Heart left ventricle (tissue), 13 donors: ENCODE measurements at regions not wholly inside any gene's neighbourhood (a gene's known extent, or its start where the extent isn't known, plus 50 kb on each side); places are given as distances from the start of the nearest gene placed in this dataset.

Experiments
- CTCF ChIP-seq, 12 donors: fragments of 200-600 bp; sonication (generic) in 4 of 12; IDR thresholded peaks; one replicate each; pipeline versions ENCODE4 v1.5.0 to v1.8.0; 2018 to 2022; ENCODE audit warnings: antibody characterized with exemption in 12 of 12, mild to moderate bottlenecking in 5 of 12
- POLR2A ChIP-seq, 2 donors: fragments of 450-650 bp; IDR thresholded peaks; one replicate each; pipeline ENCODE4 v1.6.1; 2017; ENCODE audit warnings: antibody characterized with exemption in 2 of 2, mild to moderate bottlenecking in 2 of 2, moderate library complexity in 2 of 2
- donor health status: ischemic (EF 13 %, LVEDD 7.1; RV severe dilation, severe dysfunction).
- donor health status: DM: no; HTN: yes; CAD: no.
- donor health status: DM: no; HTN: no; CAD: no.
- donor health status: ischemic (EF 25% LVEDD 6.9; RV normal size, moderate dysfunction).
- donor health status: ischemic (EF 25% LVEDD 5.7; RV mildly dilated, moderate dysfunction).
- donor health status: ischemic (EF 35%, LVEDD 5.7; RV mildly dilated, moderate dysfunction).
- donor health status: nonischemic (EF 11% LVEDD 7.7; RV severe dilation, severe dysfunction).
- donor health status: DM: yes; HTN: yes; CAD: no.
- donor health status: PGD.
- donor health status: ischemic (EF 29% LVEDD 5.4; RV normal size, mild dysfunction).
- donor health status: nonischemic (EF 23%, LVEDD 6.1; RV moderate dilation, normal function).

- TF ChIP-seq CTCF (IDR thresholded peaks at IDR 0.05) (no peak), POLR2A (IDR thresholded peaks at IDR 0.05) (no peak)
These were observed 443.2 kb downstream of the RPS24 start for GRCh38 chr10:78476844-78477243.
